GM12892 (cell line): ENCODE measurements at regions not wholly inside any gene's neighbourhood (a gene's known extent, or its start where the extent isn't known, plus 50 kb on each side); places are given as distances from the start of the nearest gene placed in this dataset.

ENCODE experiments used
- POLR2A ChIP-seq: IDR thresholded peaks from 2 replicates; pipeline ENCODE4 v1.6.1; 2011; ENCODE audit warnings: low read depth, low read length, control low read depth
- POLR2AphosphoS5 ChIP-seq: IDR thresholded peaks from 2 replicates; pipeline ENCODE4 v1.6.1; 2011; ENCODE audit warnings: low read depth, low read length, control low read depth
- TAF1 ChIP-seq: IDR thresholded peaks from 2 replicates; pipeline ENCODE4 v1.6.1; 2011; ENCODE audit warnings: low read depth, mild to moderate bottlenecking, control low read depth, low read length, borderline replicate concordance

DNA sequence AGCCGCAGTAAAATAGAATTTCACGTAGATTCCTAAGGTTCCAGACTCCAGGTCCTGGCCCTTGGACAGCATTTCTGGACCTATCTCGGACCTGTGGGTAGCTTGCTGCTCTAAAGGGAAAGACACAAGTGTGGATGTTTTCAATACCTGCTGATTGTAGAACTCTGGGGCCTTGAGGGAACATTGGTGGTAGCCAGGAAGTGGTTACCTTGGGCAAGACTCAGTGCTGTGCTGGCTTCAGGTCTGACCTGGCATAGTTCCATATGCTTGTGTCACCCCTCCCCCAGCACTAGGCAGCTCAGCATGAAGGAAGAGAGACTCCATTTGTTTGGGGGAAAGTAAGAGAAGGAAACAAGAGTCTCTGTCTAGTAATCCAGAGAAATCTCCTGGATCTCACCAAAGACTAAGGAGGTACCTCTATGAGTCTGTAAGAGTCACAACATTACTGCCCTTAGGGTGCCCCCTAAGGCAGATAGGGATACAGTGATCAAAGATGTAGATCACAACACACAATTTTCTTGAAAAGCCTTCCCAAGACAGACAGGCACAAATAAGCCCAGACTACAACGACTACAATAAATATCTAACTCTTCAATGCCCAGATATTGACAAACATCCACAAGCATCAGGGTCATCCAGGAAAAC, 398.8 kb downstream of the TGFB2 start:
- TF ChIP-seq POLR2A (no peak), POLR2AphosphoS5 (no peak), TAF1 (no peak)
